ENCODE measurements at regions not wholly inside any gene's neighbourhood (a gene's known extent, or its start where the extent isn't known, plus 50 kb on each side); places are given as distances from the start of the nearest gene placed in this dataset.

DNA sequence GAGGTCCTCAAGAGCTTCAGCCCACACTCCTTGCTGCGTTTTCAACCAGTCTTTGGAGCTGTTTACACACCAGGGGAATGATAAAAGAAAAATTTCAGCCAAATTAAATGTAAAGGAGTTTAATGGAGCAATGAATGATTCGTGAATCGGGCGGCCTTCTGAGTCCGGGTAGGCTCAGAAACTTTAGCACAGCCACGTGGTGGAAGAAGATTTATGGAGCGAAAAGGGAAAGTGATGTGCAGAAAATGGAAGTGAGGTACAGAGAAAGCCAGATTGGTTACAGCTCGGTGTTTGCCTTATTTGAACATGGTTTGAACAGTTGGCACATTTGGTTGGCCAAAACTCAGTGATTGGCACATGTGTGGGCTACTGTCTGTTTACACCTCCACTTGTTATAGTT, 305.4 kb downstream of the MAF start:
- Histone ChIP-seq H3K27ac (ENCODE audit: low read length) (no peak overlapping the region), H4K20me1 (ENCODE audit: insufficient read depth) (no peaks in the 10 kb centered on the region), H2AFZ (ENCODE audit: low read depth, low read length) (no peak overlapping the region)

DNA sequence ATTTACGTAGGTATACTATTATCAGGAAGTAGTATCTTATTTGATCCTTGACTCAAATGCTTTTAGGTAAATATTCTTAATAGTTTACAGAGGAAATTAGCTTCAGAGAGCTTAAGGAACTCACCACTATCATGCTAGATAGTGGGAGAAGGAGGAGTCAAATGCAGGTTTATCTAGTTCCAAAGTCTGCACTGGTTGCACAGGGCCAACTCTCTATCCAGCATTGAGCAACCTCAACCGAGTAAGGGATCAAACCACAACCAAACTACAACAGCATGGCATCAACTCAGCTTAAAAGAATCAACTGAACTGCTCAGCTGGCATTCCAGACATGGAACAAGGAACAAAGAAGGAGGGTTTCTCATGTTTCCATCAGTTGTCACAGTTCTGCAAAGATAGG, 306.0 kb downstream of the MAF start:
- no peak overlapping the region for H3K9ac ChIP-seq (ENCODE audit: low read length)
- no peak overlapping the region for H3K4me3 ChIP-seq (ENCODE audit: low read length)
- no peaks in the 10 kb centered on the region for H3K9me3 ChIP-seq (ENCODE audit: low read length)
- no peak for TF ChIP-seq TAF1 (IDR thresholded peaks at IDR 0.05; ENCODE audit: low read depth)
- no peak for TF ChIP-seq EP300 (conservative IDR thresholded peaks at IDR 0.05; ENCODE audit: poor library complexity, severe bottlenecking)
- TF ChIP-seq RAD21 (conservative IDR thresholded peaks at IDR 0.05) = no peak
- H3K27ac ChIP-seq (ENCODE audit: low read length) = no peak overlapping the region
- H3K27me3 ChIP-seq (ENCODE audit: insufficient read depth, low read depth, low read length) = peaks cover 73% of the 10 kb centered on the region
- no peaks in the 10 kb centered on the region for H4K20me1 ChIP-seq (ENCODE audit: insufficient read depth)
- no peak overlapping the region for H3K4me2 ChIP-seq (ENCODE audit: low read length)
- no peaks in the 10 kb centered on the region for H3K79me2 ChIP-seq (replicated peaks; ENCODE audit: insufficient read depth, low read length)
- H2AFZ ChIP-seq (ENCODE audit: low read depth, low read length) = no peak overlapping the region
- no peaks in the 10 kb centered on the region for H3F3A ChIP-seq (ENCODE audit: insufficient read depth, low read length, poor library complexity, severe bottlenecking)
- H3K9me2 ChIP-seq (ENCODE audit: insufficient read depth, low read length) = no peaks in the 10 kb centered on the region
- H3K36me3 ChIP-seq (ENCODE audit: insufficient read depth, low read length) = no peaks in the 10 kb centered on the region

More for the DNA sequence above, 305.4 kb downstream of the MAF start:
- H3K9me3 ChIP-seq (ENCODE audit: low read length) = no peaks in the 10 kb centered on the region
- H3K9ac ChIP-seq (ENCODE audit: low read length) = no peak overlapping the region
- no peaks in the 10 kb centered on the region for H3K36me3 ChIP-seq (ENCODE audit: insufficient read depth, low read length)
- H3F3A ChIP-seq (ENCODE audit: insufficient read depth, low read length, poor library complexity, severe bottlenecking) = no peaks in the 10 kb centered on the region
- H3K4me3 ChIP-seq (ENCODE audit: low read length) = no peak overlapping the region
- H3K4me2 ChIP-seq (ENCODE audit: low read length) = no peak overlapping the region
- no peaks in the 10 kb centered on the region for H3K79me2 ChIP-seq (replicated peaks; ENCODE audit: insufficient read depth, low read length)
- H3K27me3 ChIP-seq (ENCODE audit: insufficient read depth, low read depth, low read length) = peaks cover 76% of the 10 kb centered on the region
- H3K9me2 ChIP-seq (ENCODE audit: insufficient read depth, low read length) = no peaks in the 10 kb centered on the region
- TF ChIP-seq SMC3 (conservative IDR thresholded peaks at IDR 0.05; ENCODE audit: poor library complexity) (no peak), TAF1 (IDR thresholded peaks at IDR 0.05; ENCODE audit: low read depth) (no peak), MXI1 (conservative IDR thresholded peaks at IDR 0.05; ENCODE audit: poor library complexity, severe bottlenecking) (no peak), POLR2AphosphoS5 (IDR thresholded peaks at IDR 0.05) (no peak), EZH2 (IDR thresholded peaks at IDR 0.05; ENCODE audit: borderline replicate concordance, insufficient read depth, low read length, poor library complexity, severe bottlenecking) (no peak), RAD21 (conservative IDR thresholded peaks at IDR 0.05) (no peak)
- TF ChIP-seq, protein P1, sequence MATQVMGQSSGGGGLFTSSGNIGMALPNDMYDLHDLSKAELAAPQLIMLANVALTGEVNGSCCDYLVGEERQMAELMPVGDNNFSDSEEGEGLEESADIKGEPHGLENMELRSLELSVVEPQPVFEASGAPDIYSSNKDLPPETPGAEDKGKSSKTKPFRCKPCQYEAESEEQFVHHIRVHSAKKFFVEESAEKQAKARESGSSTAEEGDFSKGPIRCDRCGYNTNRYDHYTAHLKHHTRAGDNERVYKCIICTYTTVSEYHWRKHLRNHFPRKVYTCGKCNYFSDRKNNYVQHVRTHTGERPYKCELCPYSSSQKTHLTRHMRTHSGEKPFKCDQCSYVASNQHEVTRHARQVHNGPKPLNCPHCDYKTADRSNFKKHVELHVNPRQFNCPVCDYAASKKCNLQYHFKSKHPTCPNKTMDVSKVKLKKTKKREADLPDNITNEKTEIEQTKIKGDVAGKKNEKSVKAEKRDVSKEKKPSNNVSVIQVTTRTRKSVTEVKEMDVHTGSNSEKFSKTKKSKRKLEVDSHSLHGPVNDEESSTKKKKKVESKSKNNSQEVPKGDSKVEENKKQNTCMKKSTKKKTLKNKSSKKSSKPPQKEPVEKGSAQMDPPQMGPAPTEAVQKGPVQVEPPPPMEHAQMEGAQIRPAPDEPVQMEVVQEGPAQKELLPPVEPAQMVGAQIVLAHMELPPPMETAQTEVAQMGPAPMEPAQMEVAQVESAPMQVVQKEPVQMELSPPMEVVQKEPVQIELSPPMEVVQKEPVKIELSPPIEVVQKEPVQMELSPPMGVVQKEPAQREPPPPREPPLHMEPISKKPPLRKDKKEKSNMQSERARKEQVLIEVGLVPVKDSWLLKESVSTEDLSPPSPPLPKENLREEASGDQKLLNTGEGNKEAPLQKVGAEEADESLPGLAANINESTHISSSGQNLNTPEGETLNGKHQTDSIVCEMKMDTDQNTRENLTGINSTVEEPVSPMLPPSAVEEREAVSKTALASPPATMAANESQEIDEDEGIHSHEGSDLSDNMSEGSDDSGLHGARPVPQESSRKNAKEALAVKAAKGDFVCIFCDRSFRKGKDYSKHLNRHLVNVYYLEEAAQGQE (IDR thresholded peaks at IDR 0.05; ENCODE audit: borderline replicate concordance) = no peak

- TF ChIP-seq CTCF (IDR thresholded peaks at IDR 0.05; ENCODE audit: poor library complexity, severe bottlenecking) = no peak
- TF ChIP-seq, protein P1 (IDR thresholded peaks at IDR 0.05; ENCODE audit: borderline replicate concordance) = no peak
- TF ChIP-seq RAD21 (conservative IDR thresholded peaks at IDR 0.05) = no peak
- TF ChIP-seq SMC3 (conservative IDR thresholded peaks at IDR 0.05; ENCODE audit: poor library complexity) = no peak
- TF ChIP-seq TAF1 (IDR thresholded peaks at IDR 0.05; ENCODE audit: low read depth) = no peak
- no peak for TF ChIP-seq POLR2AphosphoS5 (IDR thresholded peaks at IDR 0.05)
- TF ChIP-seq MXI1 (conservative IDR thresholded peaks at IDR 0.05; ENCODE audit: poor library complexity, severe bottlenecking) = no peak
- TF ChIP-seq EP300 (conservative IDR thresholded peaks at IDR 0.05; ENCODE audit: poor library complexity, severe bottlenecking) = no peak
- no peak for TF ChIP-seq EZH2 (IDR thresholded peaks at IDR 0.05; ENCODE audit: borderline replicate concordance, insufficient read depth, low read length, poor library complexity, severe bottlenecking)
- Histone ChIP-seq H3K36me3 (ENCODE audit: insufficient read depth, low read length) (no peaks in the 10 kb centered on the region), H3K27me3 (ENCODE audit: insufficient read depth, low read depth, low read length) (peaks cover 68% of the 10 kb centered on the region), H4K20me1 (ENCODE audit: insufficient read depth) (no peaks in the 10 kb centered on the region), H3K4me3 (ENCODE audit: low read length) (no peak overlapping the region), H3K9me3 (ENCODE audit: low read length) (no peaks in the 10 kb centered on the region), H3F3A (ENCODE audit: insufficient read depth, low read length, poor library complexity, severe bottlenecking) (no peaks in the 10 kb centered on the region), H3K9ac (ENCODE audit: low read length) (no peak overlapping the region), H3K27ac (ENCODE audit: low read length) (no peak overlapping the region), H3K9me2 (ENCODE audit: insufficient read depth, low read length) (no peaks in the 10 kb centered on the region), H2AFZ (ENCODE audit: low read depth, low read length) (no peak overlapping the region), H3K4me2 (ENCODE audit: low read length) (no peak overlapping the region), H3K79me2 (replicated peaks; ENCODE audit: insufficient read depth, low read length) (no peaks in the 10 kb centered on the region)
These were observed 306.6 kb downstream of the MAF start for GRCh38 chr16:79293836-79294460.

Data from neural cell (in vitro differentiated cells).